CD4-positive, alpha-beta T cell treated with Interleukin-6 for 4 hours (primary cell): ENCODE measurements at regions not wholly inside any gene's neighbourhood (a gene's known extent, or its start where the extent isn't known, plus 50 kb on each side); places are given as distances from the start of the nearest gene placed in this dataset.

ENCODE experiments used
- DNase-seq: peaks from one replicate; pipeline ENCODE4 v3.0.0-alpha.2; 2020; ENCODE audit warnings: mixed read lengths

- no peak for DNase-seq
Measured at GRCh38 chr6:131510591-131510990, 62.4 kb upstream of the ARG1 start.

- DNase-seq, result peak; percentile 58
Measured at GRCh38 chr6:131519670-131520436, 53.2 kb upstream of the ARG1 start.
